Panc1 (cell line): ENCODE measurements at regions not wholly inside any gene's neighbourhood (a gene's known extent, or its start where the extent isn't known, plus 50 kb on each side); places are given as distances from the start of the nearest gene placed in this dataset.

Experiments
- CTCF ChIP-seq: fragments of 450-650 bp; IDR thresholded peaks from 2 replicates; pipeline ENCODE4 v1.5.1; 2017; ENCODE audit warnings: mild to moderate bottlenecking
- POLR2AphosphoS5 ChIP-seq: IDR thresholded peaks from 2 replicates; pipeline ENCODE4 v1.6.1; 2012; ENCODE audit warnings: mild to moderate bottlenecking, low read depth, low read length, moderate library complexity
- SIN3A ChIP-seq: IDR thresholded peaks from 2 replicates; pipeline ENCODE4 v1.6.1; 2012; ENCODE audit warnings: low read depth, mild to moderate bottlenecking, low read length, moderate library complexity, borderline replicate concordance; ENCODE audit not compliant: insufficient read depth
- TCF7L2 ChIP-seq: IDR thresholded peaks from 2 replicates; pipeline ENCODE4 v1.6.1; 2011; ENCODE audit warnings: mild to moderate bottlenecking, low read depth, low read length, inconsistent platforms
- TF ChIP-seq, protein P1 (sequence below), 2 experiments: IDR thresholded peaks; 2 replicates each; pipeline ENCODE4 v1.6.1; 2011 to 2012; ENCODE audit warnings: low read depth in 2 of 2, control low read depth in 1 of 2, low read length in 1 of 2, mild to moderate bottlenecking in 1 of 2, moderate library complexity in 1 of 2; ENCODE audit not compliant: insufficient read depth in 1 of 2

DNA sequence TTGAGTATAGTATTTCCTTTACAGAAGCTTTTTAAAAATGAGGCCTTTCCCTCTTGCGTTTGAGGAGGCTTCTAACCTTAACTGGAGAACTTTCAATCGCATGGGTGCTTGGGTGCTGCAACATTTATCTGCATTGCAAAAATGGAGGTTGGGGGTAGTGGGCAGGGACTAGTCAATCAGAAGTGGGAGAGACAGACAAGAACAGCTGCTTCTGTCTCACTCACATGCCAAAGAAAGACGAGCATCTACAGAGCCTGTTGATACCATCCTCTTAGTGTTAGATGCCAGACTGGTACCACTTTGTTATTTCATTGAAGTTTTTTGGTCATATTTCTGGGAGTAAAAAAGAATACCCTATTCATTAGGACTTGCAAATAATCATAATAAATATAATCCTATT, 1292.2 kb downstream of the UQCRFS1 start:
- TF ChIP-seq CTCF (no peak), POLR2AphosphoS5 (no peak), SIN3A (no peak), TCF7L2 (no peak)
- TF ChIP-seq, protein P1, sequence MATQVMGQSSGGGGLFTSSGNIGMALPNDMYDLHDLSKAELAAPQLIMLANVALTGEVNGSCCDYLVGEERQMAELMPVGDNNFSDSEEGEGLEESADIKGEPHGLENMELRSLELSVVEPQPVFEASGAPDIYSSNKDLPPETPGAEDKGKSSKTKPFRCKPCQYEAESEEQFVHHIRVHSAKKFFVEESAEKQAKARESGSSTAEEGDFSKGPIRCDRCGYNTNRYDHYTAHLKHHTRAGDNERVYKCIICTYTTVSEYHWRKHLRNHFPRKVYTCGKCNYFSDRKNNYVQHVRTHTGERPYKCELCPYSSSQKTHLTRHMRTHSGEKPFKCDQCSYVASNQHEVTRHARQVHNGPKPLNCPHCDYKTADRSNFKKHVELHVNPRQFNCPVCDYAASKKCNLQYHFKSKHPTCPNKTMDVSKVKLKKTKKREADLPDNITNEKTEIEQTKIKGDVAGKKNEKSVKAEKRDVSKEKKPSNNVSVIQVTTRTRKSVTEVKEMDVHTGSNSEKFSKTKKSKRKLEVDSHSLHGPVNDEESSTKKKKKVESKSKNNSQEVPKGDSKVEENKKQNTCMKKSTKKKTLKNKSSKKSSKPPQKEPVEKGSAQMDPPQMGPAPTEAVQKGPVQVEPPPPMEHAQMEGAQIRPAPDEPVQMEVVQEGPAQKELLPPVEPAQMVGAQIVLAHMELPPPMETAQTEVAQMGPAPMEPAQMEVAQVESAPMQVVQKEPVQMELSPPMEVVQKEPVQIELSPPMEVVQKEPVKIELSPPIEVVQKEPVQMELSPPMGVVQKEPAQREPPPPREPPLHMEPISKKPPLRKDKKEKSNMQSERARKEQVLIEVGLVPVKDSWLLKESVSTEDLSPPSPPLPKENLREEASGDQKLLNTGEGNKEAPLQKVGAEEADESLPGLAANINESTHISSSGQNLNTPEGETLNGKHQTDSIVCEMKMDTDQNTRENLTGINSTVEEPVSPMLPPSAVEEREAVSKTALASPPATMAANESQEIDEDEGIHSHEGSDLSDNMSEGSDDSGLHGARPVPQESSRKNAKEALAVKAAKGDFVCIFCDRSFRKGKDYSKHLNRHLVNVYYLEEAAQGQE (IDR thresholded peaks at IDR 0.05; ENCODE audit: insufficient read depth in 1 of 2, low read depth in 2 of 2, low read length in 1 of 2): no peak
